ENCODE measurements at regions not wholly inside any gene's neighbourhood (a gene's known extent, or its start where the extent isn't known, plus 50 kb on each side); places are given as distances from the start of the nearest gene placed in this dataset.
"Not testable (repeated sequence)": the region's sequence is repeated elsewhere in the genome, so short reads cannot be mapped to it uniquely, and the experiment has no call there.

- no peak for TF ChIP-seq TSHZ2 (CRISPR knock-in tag; IDR thresholded peaks at IDR 0.05)
- no peak for TF ChIP-seq SNAI2 (CRISPR knock-in tag; IDR thresholded peaks at IDR 0.05)
- TF ChIP-seq ZC3H10 (CRISPR knock-in tag; IDR thresholded peaks at IDR 0.05): no peak
- no peak for TF ChIP-seq CSDC2 (CRISPR knock-in tag; IDR thresholded peaks at IDR 0.05)
These were observed 392.1 kb downstream of the CAAP1 start (continued) for GRCh38 chr9:26500471-26500870.

- not testable (repeated sequence) for ATAC-seq
These were observed 399.7 kb downstream of the CAAP1 start for GRCh38 chr9:26492608-26493521.

GRCh38 chr9:26491922-26492607 is 400.5 kb downstream of the CAAP1 start:
- not testable (repeated sequence) for ATAC-seq

- TF ChIP-seq RARB (CRISPR knock-in tag; IDR thresholded peaks at IDR 0.05) (no peak), PATZ1 (CRISPR knock-in tag; IDR thresholded peaks at IDR 0.05; ENCODE audit: borderline replicate concordance) (no peak), ESRRG (CRISPR knock-in tag; IDR thresholded peaks at IDR 0.05) (no peak), TOX (CRISPR knock-in tag; IDR thresholded peaks at IDR 0.05; ENCODE audit: borderline replicate concordance) (no peak), ARNTL (CRISPR knock-in tag; IDR thresholded peaks at IDR 0.05; ENCODE audit: borderline replicate concordance, low read depth) (no peak), ISL1 (CRISPR knock-in tag; IDR thresholded peaks at IDR 0.05) (no peak)
- no peak for ATAC-seq
These were observed 408.6 kb downstream of the CAAP1 start for GRCh38 chr9:26483991-26484390.

- no peak for ATAC-seq
- no peak for TF ChIP-seq ZFP3 (CRISPR knock-in tag; IDR thresholded peaks at IDR 0.05)
- no peak for TF ChIP-seq CSDC2 (CRISPR knock-in tag; IDR thresholded peaks at IDR 0.05)
- TF ChIP-seq POU6F1 (CRISPR knock-in tag; IDR thresholded peaks at IDR 0.05; ENCODE audit: borderline replicate concordance, low read depth): no peak
- no peak for TF ChIP-seq ESRRG (CRISPR knock-in tag; IDR thresholded peaks at IDR 0.05)
- TF ChIP-seq ISL1 (CRISPR knock-in tag; IDR thresholded peaks at IDR 0.05): no peak
- no peak for TF ChIP-seq PPARA (CRISPR knock-in tag; IDR thresholded peaks at IDR 0.05; ENCODE audit: borderline replicate concordance)
- no peak for TF ChIP-seq TOX (CRISPR knock-in tag; IDR thresholded peaks at IDR 0.05; ENCODE audit: borderline replicate concordance)
- TF ChIP-seq PATZ1 (CRISPR knock-in tag; IDR thresholded peaks at IDR 0.05; ENCODE audit: borderline replicate concordance): no peak
- TF ChIP-seq ZNF565 (CRISPR knock-in tag; conservative IDR thresholded peaks at IDR 0.05; ENCODE audit: low read depth): no peak
- TF ChIP-seq GLIS3 (CRISPR knock-in tag; IDR thresholded peaks at IDR 0.05): no peak
- TF ChIP-seq SNAI2 (CRISPR knock-in tag; IDR thresholded peaks at IDR 0.05): no peak
- no peak for TF ChIP-seq ZNF8 (CRISPR knock-in tag; IDR thresholded peaks at IDR 0.05)
- TF ChIP-seq RARB (CRISPR knock-in tag; IDR thresholded peaks at IDR 0.05): no peak
- TF ChIP-seq TCF4 (CRISPR knock-in tag; IDR thresholded peaks at IDR 0.05; ENCODE audit: borderline replicate concordance): no peak
- no peak for TF ChIP-seq TSHZ2 (CRISPR knock-in tag; IDR thresholded peaks at IDR 0.05)
- TF ChIP-seq ZFP30 (CRISPR knock-in tag; IDR thresholded peaks at IDR 0.05): no peak
- TF ChIP-seq CREB5 (CRISPR knock-in tag; IDR thresholded peaks at IDR 0.05; ENCODE audit: low read depth): no peak
These were observed 414.6 kb downstream of the CAAP1 start for GRCh38 chr9:26477963-26478362.

All from SK-N-SH treated with all-trans-retinoic acid at 6 μM for 48 hours (cell line).